ENCODE measurements at regions not wholly inside any gene's neighbourhood (a gene's known extent, or its start where the extent isn't known, plus 50 kb on each side); places are given as distances from the start of the nearest gene placed in this dataset.

DNA sequence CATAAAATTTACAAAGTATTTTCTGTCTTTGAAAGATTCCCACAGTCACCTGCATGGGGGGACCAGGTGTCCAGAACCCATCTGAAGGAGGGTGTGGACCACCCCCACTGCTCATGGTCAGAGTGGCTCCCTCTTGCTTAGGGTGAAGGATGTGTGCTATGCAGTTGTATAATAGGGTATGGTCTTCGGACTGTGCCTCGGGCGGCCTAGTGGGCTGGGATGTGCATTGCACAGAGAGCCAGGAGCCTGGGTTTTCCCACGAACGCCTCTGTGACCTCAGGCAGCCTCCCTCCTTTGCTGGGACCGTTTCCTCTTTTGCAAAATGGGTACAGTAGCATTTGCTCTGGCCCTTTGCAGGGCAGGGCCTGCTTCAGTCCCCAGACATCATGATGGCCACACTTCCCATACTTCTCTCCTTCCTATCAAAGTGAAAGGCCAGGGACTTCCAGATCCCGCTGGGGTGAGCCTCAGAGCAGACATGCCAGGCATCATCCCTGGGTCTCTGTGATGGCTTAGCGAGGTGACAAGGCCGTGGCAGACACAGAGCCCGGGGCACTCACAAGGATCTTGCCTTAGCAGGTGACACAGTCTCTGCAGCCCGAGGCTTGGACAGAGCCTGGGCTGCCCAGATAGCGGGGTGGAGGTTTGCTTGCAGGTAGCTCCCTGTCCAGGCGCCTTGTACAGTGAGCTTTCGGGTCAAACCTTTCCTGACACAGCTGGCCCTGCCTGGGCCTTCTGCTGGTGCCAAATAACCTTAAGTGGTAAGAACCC, 59.4 kb upstream of the ZNF536 start:
- intact Hi-C loops (cut with DNase I): no loop called here
- no peaks in the 10 kb centered on the region for H3K36me3 ChIP-seq (replicated peaks in 1 of 2)
- no peaks in the 10 kb centered on the region for H3K9me3 ChIP-seq (replicated peaks in 1 of 3)
- DNase-seq: peak in 1 of 7 donors; percentile 34
- no peak for TF ChIP-seq POLR2A (IDR thresholded peaks at IDR 0.05)
- TF ChIP-seq, protein P1, sequence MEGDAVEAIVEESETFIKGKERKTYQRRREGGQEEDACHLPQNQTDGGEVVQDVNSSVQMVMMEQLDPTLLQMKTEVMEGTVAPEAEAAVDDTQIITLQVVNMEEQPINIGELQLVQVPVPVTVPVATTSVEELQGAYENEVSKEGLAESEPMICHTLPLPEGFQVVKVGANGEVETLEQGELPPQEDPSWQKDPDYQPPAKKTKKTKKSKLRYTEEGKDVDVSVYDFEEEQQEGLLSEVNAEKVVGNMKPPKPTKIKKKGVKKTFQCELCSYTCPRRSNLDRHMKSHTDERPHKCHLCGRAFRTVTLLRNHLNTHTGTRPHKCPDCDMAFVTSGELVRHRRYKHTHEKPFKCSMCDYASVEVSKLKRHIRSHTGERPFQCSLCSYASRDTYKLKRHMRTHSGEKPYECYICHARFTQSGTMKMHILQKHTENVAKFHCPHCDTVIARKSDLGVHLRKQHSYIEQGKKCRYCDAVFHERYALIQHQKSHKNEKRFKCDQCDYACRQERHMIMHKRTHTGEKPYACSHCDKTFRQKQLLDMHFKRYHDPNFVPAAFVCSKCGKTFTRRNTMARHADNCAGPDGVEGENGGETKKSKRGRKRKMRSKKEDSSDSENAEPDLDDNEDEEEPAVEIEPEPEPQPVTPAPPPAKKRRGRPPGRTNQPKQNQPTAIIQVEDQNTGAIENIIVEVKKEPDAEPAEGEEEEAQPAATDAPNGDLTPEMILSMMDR (IDR thresholded peaks at IDR 0.05): no peak
- no peak overlapping the region for H3K27ac ChIP-seq
- no peak overlapping the region for H3K4me3 ChIP-seq
- no peaks in the 10 kb centered on the region for H3K4me1 ChIP-seq (replicated peaks in 1 of 2)
- no peaks in the 10 kb centered on the region for H3K27me3 ChIP-seq
- 81 to 99% (median 88%) methylated on average over 9 to 14 of the region's 14 CpGs for WGBS, 4 donors

DNA sequence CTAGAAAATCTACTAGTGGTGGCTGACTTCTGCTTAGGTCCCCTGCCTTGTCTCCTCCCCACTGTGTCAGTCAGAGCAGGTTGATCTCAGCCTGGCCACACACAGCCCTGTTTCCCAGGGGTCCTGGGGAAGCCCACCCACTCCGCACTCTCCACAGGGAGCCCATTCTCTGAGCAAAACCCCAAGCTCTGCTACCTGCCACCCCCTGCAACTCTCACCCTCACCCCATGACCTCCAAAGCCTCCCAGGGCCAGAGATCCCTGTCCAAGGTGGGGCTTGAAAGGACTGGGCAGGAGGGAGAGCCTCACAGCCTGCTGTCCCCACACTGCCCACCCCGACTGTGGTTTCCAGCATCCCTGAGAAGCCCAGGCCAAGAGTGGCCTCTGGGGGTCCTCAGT, 58.8 kb upstream of the ZNF536 start:
- H3K27me3 ChIP-seq: no peaks in the 10 kb centered on the region
- TF ChIP-seq, protein P1 (IDR thresholded peaks at IDR 0.05): no peak
- no peak for TF ChIP-seq POLR2A (IDR thresholded peaks at IDR 0.05)
- DNase-seq: peak in 1 of 7 donors; percentile 10
- no peaks in the 10 kb centered on the region for H3K36me3 ChIP-seq (replicated peaks in 1 of 2)
- H3K9me3 ChIP-seq (replicated peaks in 1 of 3): no peaks in the 10 kb centered on the region
- no peak overlapping the region for H3K27ac ChIP-seq
- WGBS, 4 donors: 86 to 93% (median 88%) methylated on average over 1 to 2 of the region's 2 CpGs
- H3K4me1 ChIP-seq (replicated peaks in 1 of 2): no peaks in the 10 kb centered on the region
- intact Hi-C loops (cut with DNase I): no loop called here
- H3K4me3 ChIP-seq: no peak overlapping the region

DNA sequence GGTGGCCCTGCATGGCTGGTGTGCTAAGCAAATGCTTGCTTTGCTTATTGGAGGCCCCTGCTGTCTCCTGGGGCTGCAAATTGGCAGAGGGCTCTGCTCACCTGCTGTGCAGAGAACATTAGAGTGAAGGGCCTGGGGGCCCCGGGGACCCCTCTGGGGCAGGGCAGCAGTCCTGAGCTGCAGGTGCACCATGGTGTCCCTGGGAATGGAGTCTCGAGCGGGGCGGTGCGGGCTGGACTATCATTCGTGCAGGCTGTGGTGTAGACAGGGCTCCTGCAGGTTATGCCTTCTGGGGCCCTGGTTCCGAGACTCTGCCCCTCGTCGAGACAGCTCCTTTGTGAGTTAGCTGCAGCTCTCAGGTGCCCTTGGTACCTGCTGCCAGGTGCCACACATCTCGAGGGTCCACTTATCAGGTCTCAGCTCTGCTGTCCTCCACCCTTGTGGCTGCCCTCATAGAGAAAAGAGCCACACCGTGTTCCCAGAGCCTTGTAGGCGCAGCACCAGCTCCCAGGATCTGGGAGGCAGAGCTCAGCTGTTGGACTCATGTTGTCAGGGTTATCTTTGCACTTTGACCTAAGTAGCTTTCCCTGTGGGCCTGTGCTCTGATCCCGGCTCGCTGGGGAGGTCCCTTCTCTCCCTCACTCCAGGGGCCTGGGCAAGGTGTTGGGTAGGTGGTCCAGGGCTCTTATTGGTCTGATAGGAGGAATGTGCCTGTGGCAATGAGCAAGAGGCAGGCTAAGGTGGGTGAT, 58.0 kb upstream of the ZNF536 start:
- H3K4me1 ChIP-seq (replicated peaks in 1 of 2): no peaks in the 10 kb centered on the region
- no peak overlapping the region for H3K27ac ChIP-seq
- no peaks in the 10 kb centered on the region for H3K9me3 ChIP-seq (replicated peaks in 1 of 3)
- peak in 1 of 7 donors; percentile 20 for DNase-seq
- TF ChIP-seq, protein P1 (IDR thresholded peaks at IDR 0.05): no peak
- TF ChIP-seq POLR2A (IDR thresholded peaks at IDR 0.05): no peak
- H3K4me3 ChIP-seq: no peak overlapping the region
- no peaks in the 10 kb centered on the region for H3K36me3 ChIP-seq (replicated peaks in 1 of 2)
- H3K27me3 ChIP-seq: no peaks in the 10 kb centered on the region
- WGBS, 4 donors: 80 to 91% (median 89%) methylated on average over 2 to 14 of the region's 14 CpGs
- intact Hi-C loops (cut with DNase I): no loop called here

DNA sequence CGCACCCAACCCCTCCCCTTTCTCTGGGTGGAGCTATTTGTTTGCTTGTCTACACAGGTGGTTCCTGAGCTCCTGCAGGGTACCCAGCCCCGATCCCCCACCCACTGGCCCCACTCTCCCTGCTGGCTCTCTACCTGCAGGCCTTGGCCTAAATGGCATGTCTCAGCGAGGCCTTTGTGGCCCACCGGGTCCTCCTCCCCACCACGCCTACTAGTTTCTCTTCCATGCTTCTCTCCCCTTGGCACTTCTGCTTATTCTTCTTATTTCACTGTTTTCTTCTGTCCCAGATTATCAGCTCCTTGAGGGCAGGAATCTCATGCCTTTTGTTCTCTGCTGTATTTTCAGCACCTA, 57.4 kb upstream of the ZNF536 start:
- 90 to 94% (median 93%) methylated on average over 4 to 5 of the region's 5 CpGs for WGBS, 4 donors

More for the DNA sequence above, 57.4 kb upstream of the ZNF536 start:
- TF ChIP-seq, protein P1 (IDR thresholded peaks at IDR 0.05): no peak
- no peak for TF ChIP-seq POLR2A (IDR thresholded peaks at IDR 0.05)
- Histone ChIP-seq H3K27ac (no peak overlapping the region), H3K27me3 (no peaks in the 10 kb centered on the region), H3K36me3 (replicated peaks in 1 of 2) (no peaks in the 10 kb centered on the region), H3K4me1 (replicated peaks in 1 of 2) (no peaks in the 10 kb centered on the region), H3K4me3 (no peak overlapping the region), H3K9me3 (replicated peaks in 1 of 3) (no peaks in the 10 kb centered on the region)
- intact Hi-C loops (cut with DNase I): no loop called here
- DNase-seq: no peak
